Liver (tissue), 3 donors: ENCODE measurements at regions not wholly inside any gene's neighbourhood (a gene's known extent, or its start where the extent isn't known, plus 50 kb on each side); places are given as distances from the start of the nearest gene placed in this dataset.

Source experiments
- ATF3 ChIP-seq: IDR thresholded peaks from 2 replicates; pipeline ENCODE4 v1.6.1; 2016; ENCODE audit warnings: antibody characterized with exemption
- CTCF ChIP-seq: fragments of 150-350 bp; IDR thresholded peaks from 2 replicates; pipeline ENCODE4 v1.5.1; 2017; ENCODE audit warnings: improper control_type of control experiment, low read depth, low read length; ENCODE audit not compliant: missing input control
- EGR1 ChIP-seq, 2 donors: IDR thresholded peaks; 2 replicates each; pipeline ENCODE4 v1.6.1; 2016 to 2018; ENCODE audit warnings: antibody characterized with exemption in 2 of 2, low read depth in 2 of 2
- GABPA ChIP-seq, 2 donors: IDR thresholded peaks in 1 of 2; conservative IDR thresholded peaks in 1 of 2; 2 replicates each; pipeline ENCODE4 v1.6.1; 2016; ENCODE audit warnings: antibody characterized with exemption in 2 of 2, mild to moderate bottlenecking in 1 of 2, moderate library complexity in 1 of 2
- HNF4A ChIP-seq, 2 donors: conservative IDR thresholded peaks; 2 replicates each; pipeline ENCODE4 v1.6.1; 2016; ENCODE audit warnings: antibody characterized with exemption in 2 of 2, mild to moderate bottlenecking in 2 of 2
- MAX ChIP-seq: IDR thresholded peaks from 2 replicates; pipeline ENCODE4 v1.6.1; 2016; ENCODE audit warnings: antibody characterized with exemption
- RAD21 ChIP-seq, 2 donors: IDR thresholded peaks; 2 replicates each; pipeline ENCODE4 v1.6.1; 2016; ENCODE audit warnings: antibody characterized with exemption in 2 of 2, mild to moderate bottlenecking in 2 of 2
- RXRA ChIP-seq, 2 donors: IDR thresholded peaks; 2 replicates each; pipeline ENCODE4 v1.6.1; 2017 to 2018; ENCODE audit warnings: antibody characterized with exemption in 2 of 2, mild to moderate bottlenecking in 1 of 2
- SP1 ChIP-seq: IDR thresholded peaks from 2 replicates; pipeline ENCODE4 v1.6.1; 2018; ENCODE audit warnings: antibody characterized with exemption, mild to moderate bottlenecking
- TAF1 ChIP-seq: conservative IDR thresholded peaks from 2 replicates; pipeline ENCODE4 v1.6.1; 2016; ENCODE audit warnings: antibody characterized with exemption, mild to moderate bottlenecking
- YY1 ChIP-seq: IDR thresholded peaks from 2 replicates; pipeline ENCODE4 v1.6.1; 2016; ENCODE audit warnings: antibody characterized with exemption, mild to moderate bottlenecking
- ZBTB33 ChIP-seq: IDR thresholded peaks from 2 replicates; pipeline ENCODE4 v1.6.1; 2016; ENCODE audit warnings: antibody characterized with exemption
- donor health status: healthy.
- donor health status: healthy.

- TF ChIP-seq CTCF (no peak), RAD21 (IDR thresholded peaks at IDR 0.05) (no peak), YY1 (no peak), ZBTB33 (no peak), ATF3 (no peak), TAF1 (no peak), GABPA (IDR thresholded peaks at IDR 0.05 in 1 of 2, conservative IDR thresholded peaks at IDR 0.05 in 1 of 2) (no peak), EGR1 (IDR thresholded peaks at IDR 0.05; ENCODE audit: low read depth in 2 of 2) (no peak), MAX (no peak), RXRA (IDR thresholded peaks at IDR 0.05) (no peak), SP1 (no peak), HNF4A (conservative IDR thresholded peaks at IDR 0.05) (no peak)
Observed at GRCh38 chr3:168362156-168362555, 266.4 kb upstream of the GOLIM4 start.
